ENCODE measurements at regions not wholly inside any gene's neighbourhood (a gene's known extent, or its start where the extent isn't known, plus 50 kb on each side); places are given as distances from the start of the nearest gene placed in this dataset.

- H2AFZ ChIP-seq = no peak overlapping the region
- no peak overlapping the region; the same call in 2 of the 3 replicates for H3K4me3 Mint-ChIP-seq
- H3K27ac ChIP-seq (ENCODE audit: low read depth) = no peak overlapping the region
- no peaks in the 10 kb centered on the region for H3F3A ChIP-seq (replicated peaks; ENCODE audit: low read depth)
- peaks cover 71% of the 10 kb centered on the region for H3K27me3 Mint-ChIP-seq (ENCODE audit: insufficient read depth, low read depth, poor library complexity)
- peaks cover 4% of the 10 kb centered on the region; the same call in 1 of the 2 replicates for H4K20me1 ChIP-seq (replicated peaks; ENCODE audit: insufficient read depth)
- peaks cover 35% of the 10 kb centered on the region for H3K4me1 Mint-ChIP-seq
- H3K36me3 Mint-ChIP-seq (ENCODE audit: low read depth) = peaks cover 4% of the 10 kb centered on the region
- H3K79me2 ChIP-seq (replicated peaks; ENCODE audit: insufficient read depth) = no peaks in the 10 kb centered on the region
- H3K27me3 ChIP-seq (ENCODE audit: insufficient read depth) = peaks cover 87% of the 10 kb centered on the region
- H3K4me2 ChIP-seq = no peak overlapping the region
- H3K36me3 ChIP-seq (ENCODE audit: insufficient read depth) = no peaks in the 10 kb centered on the region
- TF ChIP-seq EZH2phosphoT487 (IDR thresholded peaks at IDR 0.05; ENCODE audit: unreplicated experiment) = no peak
- H3K9me3 Mint-ChIP-seq = peaks cover 4% of the 10 kb centered on the region; the same call in 2 of the 3 replicates
- no peak overlapping the region for H3K4me3 ChIP-seq
- H3K27ac Mint-ChIP-seq = no peak overlapping the region
- peaks cover 29% of the 10 kb centered on the region for H3K4me1 ChIP-seq (ENCODE audit: insufficient read depth)
- ATAC-seq (no peak), DNase-seq (ENCODE audit: low spot score) (no peak)
- H3K9me2 ChIP-seq (ENCODE audit: insufficient read depth) = no peaks in the 10 kb centered on the region
Measured at GRCh38 chr6:166004471-166004870, 163.2 kb downstream of the TBXT start.

- ATAC-seq = peak; percentile 56
- H3K27me3 ChIP-seq (ENCODE audit: insufficient read depth) = peaks cover 82% of the 10 kb centered on the region
- no peak overlapping the region for H3K4me3 ChIP-seq
- no peak for TF ChIP-seq JUNB (IDR thresholded peaks at IDR 0.05; ENCODE audit: unreplicated experiment)
- TF ChIP-seq EZH2 (IDR thresholded peaks at IDR 0.05; ENCODE audit: low read depth, unreplicated experiment) = peak; percentile 45
- H3K79me2 ChIP-seq (replicated peaks; ENCODE audit: insufficient read depth) = no peaks in the 10 kb centered on the region
- peaks cover 4% of the 10 kb centered on the region; the same call in 2 of the 3 replicates for H3K9me3 Mint-ChIP-seq
- H3K4me1 Mint-ChIP-seq = peaks cover 32% of the 10 kb centered on the region
- H2AFZ ChIP-seq = no peak overlapping the region
- H3K9me2 ChIP-seq (ENCODE audit: insufficient read depth) = no peaks in the 10 kb centered on the region
- no peak overlapping the region for H3K27ac Mint-ChIP-seq
- H3K36me3 Mint-ChIP-seq (ENCODE audit: low read depth) = peaks cover 4% of the 10 kb centered on the region
- no peaks in the 10 kb centered on the region for H3K36me3 ChIP-seq (ENCODE audit: insufficient read depth)
- H4K20me1 ChIP-seq (replicated peaks; ENCODE audit: insufficient read depth) = no peaks in the 10 kb centered on the region; the same call in 1 of the 2 replicates
- H3K27ac ChIP-seq (ENCODE audit: low read depth) = no peak overlapping the region
- peaks cover 65% of the 10 kb centered on the region for H3K27me3 Mint-ChIP-seq (ENCODE audit: insufficient read depth, low read depth, poor library complexity)
- H3K4me3 Mint-ChIP-seq = no peak overlapping the region
- DNase-seq (ENCODE audit: low spot score) = peak; percentile 67
- H3K4me2 ChIP-seq = peak overlapping the region; percentile 51; the same call in 1 of the 2 replicates
- H3F3A ChIP-seq (replicated peaks; ENCODE audit: low read depth) = no peaks in the 10 kb centered on the region
- H3K4me1 ChIP-seq (ENCODE audit: insufficient read depth) = peaks cover 22% of the 10 kb centered on the region
Measured at GRCh38 chr6:166003569-166003968, 164.1 kb downstream of the TBXT start.

GRCh38 chr6:166001359-166001758 is 166.3 kb downstream of the TBXT start:
- Histone ChIP-seq H2AFZ (no peak overlapping the region), H3F3A (replicated peaks; ENCODE audit: low read depth) (no peaks in the 10 kb centered on the region), H3K4me1 (ENCODE audit: insufficient read depth) (peaks cover 6% of the 10 kb centered on the region), H3K36me3 (ENCODE audit: insufficient read depth) (no peaks in the 10 kb centered on the region), H3K27ac (ENCODE audit: low read depth) (no peak overlapping the region), H3K79me2 (replicated peaks; ENCODE audit: insufficient read depth) (no peaks in the 10 kb centered on the region), H3K27me3 (ENCODE audit: insufficient read depth) (peaks cover 64% of the 10 kb centered on the region), H3K9me2 (ENCODE audit: insufficient read depth) (no peaks in the 10 kb centered on the region), H4K20me1 (replicated peaks; ENCODE audit: insufficient read depth) (no peaks in the 10 kb centered on the region), H3K4me2 (no peak overlapping the region), H3K4me3 (no peak overlapping the region)
- H3K27ac Mint-ChIP-seq = no peak overlapping the region
- ATAC-seq (no peak), DNase-seq (ENCODE audit: low spot score) (no peak)
- H3K27me3 Mint-ChIP-seq (ENCODE audit: insufficient read depth, low read depth, poor library complexity) = peaks cover 43% of the 10 kb centered on the region
- H3K36me3 Mint-ChIP-seq (ENCODE audit: low read depth) = peaks cover 4% of the 10 kb centered on the region
- H3K4me3 Mint-ChIP-seq = no peak overlapping the region
- peaks cover 19% of the 10 kb centered on the region; the same call in 2 of the 3 replicates for H3K4me1 Mint-ChIP-seq
- H3K9me3 Mint-ChIP-seq = peaks cover 4% of the 10 kb centered on the region; the same call in 2 of the 3 replicates
- no peak for TF ChIP-seq ZNF462 (CRISPR knock-in tag; IDR thresholded peaks at IDR 0.05)
- TF ChIP-seq POLR2AphosphoS5 (IDR thresholded peaks at IDR 0.05; ENCODE audit: low read depth) = no peak
- no peak for TF ChIP-seq EZH2 (IDR thresholded peaks at IDR 0.05; ENCODE audit: low read depth, unreplicated experiment)
- TF ChIP-seq NANOG (IDR thresholded peaks at IDR 0.05; ENCODE audit: borderline replicate concordance) = no peak
- no peak for TF ChIP-seq ETS1 (IDR thresholded peaks at IDR 0.05)
- no peak for TF ChIP-seq ZNF331 (CRISPR knock-in tag; IDR thresholded peaks at IDR 0.05; ENCODE audit: low read depth)
- TF ChIP-seq EZH2phosphoT487 (IDR thresholded peaks at IDR 0.05; ENCODE audit: unreplicated experiment) = no peak

Data from GM23338 (cell line).